Loucy (cell line): ENCODE measurements at regions not wholly inside any gene's neighbourhood (a gene's known extent, or its start where the extent isn't known, plus 50 kb on each side); places are given as distances from the start of the nearest gene placed in this dataset.

Experiments
- EZH2phosphoT487 ChIP-seq: fragments of 200-600 bp; IDR thresholded peaks from 2 replicates; pipeline ENCODE4 v1.6.1; 2018; ENCODE audit warnings: antibody characterized with exemption, mild to moderate bottlenecking, moderate library complexity, borderline replicate concordance
- TF ChIP-seq, protein P1 (sequence below): fragments of 200-600 bp; sonication (generic); conservative IDR thresholded peaks from 2 replicates; pipeline ENCODE4 v1.5.1; 2014; ENCODE audit warnings: mild to moderate bottlenecking, antibody characterized with exemption, low read length

DNA sequence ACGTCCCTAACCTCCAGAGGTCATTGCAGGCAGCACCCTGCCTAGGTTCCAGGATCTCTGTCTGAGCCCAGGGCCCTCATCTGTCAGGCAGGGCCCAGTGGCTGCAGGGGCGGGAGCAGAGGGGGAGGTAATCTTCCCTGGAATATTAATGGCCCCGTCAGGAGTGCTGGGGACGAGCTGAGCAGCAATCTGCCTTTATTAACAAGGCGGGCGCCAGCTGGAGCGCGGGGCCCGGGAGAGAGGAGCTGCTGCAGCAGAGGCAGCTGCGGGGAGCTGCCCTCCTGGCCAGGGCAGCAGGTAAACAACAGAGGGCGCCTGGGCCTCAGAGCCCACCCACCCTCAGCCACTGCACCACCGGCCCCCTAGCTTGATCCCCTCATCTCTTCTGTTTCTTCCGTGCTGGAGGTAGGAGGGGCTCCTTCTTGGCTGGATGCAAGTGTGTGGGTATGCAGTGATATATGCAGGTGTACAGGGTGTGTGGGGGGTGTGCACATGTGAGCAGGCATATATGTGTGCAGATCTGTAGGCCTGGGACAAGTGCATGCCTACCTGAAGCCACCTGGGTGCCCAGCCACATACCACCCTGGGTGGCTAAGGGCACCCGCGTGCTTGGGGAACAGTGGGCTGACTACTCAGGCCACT, 131.8 kb upstream of the MLN start:
- TF ChIP-seq, protein P1, sequence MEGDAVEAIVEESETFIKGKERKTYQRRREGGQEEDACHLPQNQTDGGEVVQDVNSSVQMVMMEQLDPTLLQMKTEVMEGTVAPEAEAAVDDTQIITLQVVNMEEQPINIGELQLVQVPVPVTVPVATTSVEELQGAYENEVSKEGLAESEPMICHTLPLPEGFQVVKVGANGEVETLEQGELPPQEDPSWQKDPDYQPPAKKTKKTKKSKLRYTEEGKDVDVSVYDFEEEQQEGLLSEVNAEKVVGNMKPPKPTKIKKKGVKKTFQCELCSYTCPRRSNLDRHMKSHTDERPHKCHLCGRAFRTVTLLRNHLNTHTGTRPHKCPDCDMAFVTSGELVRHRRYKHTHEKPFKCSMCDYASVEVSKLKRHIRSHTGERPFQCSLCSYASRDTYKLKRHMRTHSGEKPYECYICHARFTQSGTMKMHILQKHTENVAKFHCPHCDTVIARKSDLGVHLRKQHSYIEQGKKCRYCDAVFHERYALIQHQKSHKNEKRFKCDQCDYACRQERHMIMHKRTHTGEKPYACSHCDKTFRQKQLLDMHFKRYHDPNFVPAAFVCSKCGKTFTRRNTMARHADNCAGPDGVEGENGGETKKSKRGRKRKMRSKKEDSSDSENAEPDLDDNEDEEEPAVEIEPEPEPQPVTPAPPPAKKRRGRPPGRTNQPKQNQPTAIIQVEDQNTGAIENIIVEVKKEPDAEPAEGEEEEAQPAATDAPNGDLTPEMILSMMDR: no peak
- TF ChIP-seq EZH2phosphoT487: no peak
